AG09319 (cell line): ENCODE measurements at regions not wholly inside any gene's neighbourhood (a gene's known extent, or its start where the extent isn't known, plus 50 kb on each side); places are given as distances from the start of the nearest gene placed in this dataset.

Experiments
- DNase-seq: peaks from one replicate; pipeline ENCODE4 v3.0.0-alpha.2; 2010; ENCODE audit warnings: low read depth; ENCODE audit errors: extremely low read depth
- CTCF ChIP-seq: IDR thresholded peaks from 2 replicates; pipeline ENCODE4 v1.5.1; 2011; ENCODE audit warnings: low read depth, mild to moderate bottlenecking, inconsistent platforms, low read length, moderate library complexity

DNA sequence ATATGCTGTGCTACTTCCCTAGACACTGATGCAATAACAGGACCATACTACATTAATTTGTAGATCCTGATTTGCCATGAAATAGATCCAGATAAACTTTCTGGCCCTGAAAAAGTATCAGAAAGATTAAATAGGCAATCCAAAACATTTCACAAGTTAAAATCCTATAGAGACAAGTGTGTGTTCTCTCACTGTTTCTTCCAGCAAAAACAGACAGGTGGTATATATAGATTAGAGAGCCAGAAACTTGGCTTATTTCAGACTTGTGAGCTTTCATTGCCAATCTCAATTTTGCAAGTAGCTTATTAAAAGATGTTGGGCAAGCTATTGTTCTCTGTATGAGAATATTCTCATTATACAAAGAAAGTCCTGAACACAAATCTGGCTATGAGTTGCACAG lies 289.1 kb upstream of the MANEA start:
- TF ChIP-seq CTCF: no peak
- DNase-seq: no peak

- TF ChIP-seq CTCF: no peak
- no peak for DNase-seq
Observed at GRCh38 chr6:95292011-95292410, 285.3 kb upstream of the MANEA start.

GRCh38 chr6:95293257-95293656 lies 284.1 kb upstream of the MANEA start:
- TF ChIP-seq CTCF: no peak
- DNase-seq: no peak

DNA sequence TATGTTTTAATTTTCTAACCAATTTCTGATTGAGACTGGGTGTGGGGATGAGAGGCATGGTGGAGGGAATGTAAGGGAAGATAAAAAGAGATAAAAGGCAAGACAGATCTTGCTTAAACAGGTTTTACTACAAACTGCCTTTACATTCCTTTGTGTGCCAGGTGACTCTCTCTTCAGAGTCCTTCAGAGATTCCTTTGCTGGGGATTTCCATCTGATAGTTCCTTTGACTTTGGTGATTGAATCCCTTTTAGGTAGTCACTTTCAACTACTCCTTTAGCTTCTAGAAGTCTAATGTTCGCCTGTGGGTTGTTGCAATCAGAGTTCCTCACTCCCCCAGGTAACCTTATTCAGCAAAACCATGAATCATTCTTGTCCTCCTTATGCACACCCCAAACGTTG lies 283.3 kb upstream of the MANEA start:
- no peak for TF ChIP-seq CTCF
- DNase-seq: no peak

DNA sequence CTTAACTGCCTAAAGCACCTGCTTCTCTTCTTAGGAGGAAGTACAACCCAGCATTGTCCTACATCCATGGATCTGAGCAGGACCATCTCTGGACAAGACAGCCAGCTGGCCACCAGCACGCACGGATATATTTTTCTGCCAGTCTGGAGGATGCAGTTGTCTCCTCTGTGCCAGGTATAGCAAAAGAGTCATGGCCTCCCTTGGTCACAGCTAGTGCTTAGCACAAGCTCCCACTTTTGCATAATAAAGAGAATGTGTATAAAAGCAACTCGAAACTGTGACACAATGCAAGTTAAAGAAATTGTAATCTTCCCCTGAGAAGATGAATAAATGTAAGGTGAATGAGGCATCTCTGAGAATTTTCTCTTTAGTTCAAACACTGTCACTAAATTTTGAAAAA lies 267.8 kb upstream of the MANEA start:
- DNase-seq: no peak
- TF ChIP-seq CTCF: no peak

DNA sequence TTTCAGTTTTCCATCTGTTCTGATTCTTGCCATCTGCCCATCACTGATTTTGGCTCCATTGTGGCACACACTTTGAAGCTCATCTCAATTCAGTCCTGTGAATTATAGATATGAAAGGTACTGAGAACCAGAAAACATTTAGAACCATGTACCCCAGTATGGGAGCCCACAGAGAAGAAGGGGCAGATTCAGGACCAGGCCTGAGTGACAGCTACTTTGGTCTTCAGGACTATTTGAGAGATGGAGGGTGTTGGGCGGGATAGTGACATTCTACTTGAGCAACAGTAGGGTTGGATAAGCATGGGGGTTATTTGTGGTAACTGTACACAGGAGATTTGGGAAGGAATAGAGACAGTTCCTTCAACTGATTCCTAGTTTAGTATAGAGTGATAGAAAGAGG lies 259.2 kb upstream of the MANEA start:
- TF ChIP-seq CTCF: no peak
- no peak for DNase-seq

DNA sequence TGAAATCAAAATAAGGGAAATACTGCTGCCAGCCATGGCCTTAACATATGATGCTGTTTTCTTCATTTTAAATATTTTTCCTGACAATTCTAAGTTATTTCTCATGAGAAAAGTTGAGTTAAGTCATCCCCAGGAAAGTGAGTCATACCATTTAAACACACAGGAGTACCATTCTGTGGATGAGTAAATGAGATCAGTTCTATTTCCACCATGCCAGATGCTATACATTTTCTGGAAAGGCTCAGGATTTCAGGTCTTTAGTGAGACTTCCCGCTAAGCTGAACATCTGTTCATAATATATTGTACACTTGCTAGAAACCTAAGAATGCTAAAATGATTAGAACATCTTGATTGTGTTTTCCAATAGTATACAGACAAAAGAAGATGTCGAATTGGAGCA lies 256.2 kb upstream of the MANEA start:
- no peak for TF ChIP-seq CTCF
- DNase-seq: no peak
